Stimulated activated CD8-positive, alpha-beta memory T cell treated with anti-CD3 and anti-CD28 coated beads, Interleukin-12 subunit alpha, Interleukin-12 subunit beta, amount 100 ng/mL, for 24 hours (primary cell): ENCODE measurements at regions not wholly inside any gene's neighbourhood (a gene's known extent, or its start where the extent isn't known, plus 50 kb on each side); places are given as distances from the start of the nearest gene placed in this dataset.
"Not testable (repeated sequence)": the region's sequence is repeated elsewhere in the genome, so short reads cannot be mapped to it uniquely, and the experiment has no call there.

Experiments
- DNase-seq: peaks from one replicate; pipeline ENCODE4 v3.0.0-alpha.2; 2020; ENCODE audit errors: extremely low read depth

GRCh38 chr6:112511441-112511840, 164.3 kb downstream of the RFPL4B start:
- no peak for DNase-seq

DNA sequence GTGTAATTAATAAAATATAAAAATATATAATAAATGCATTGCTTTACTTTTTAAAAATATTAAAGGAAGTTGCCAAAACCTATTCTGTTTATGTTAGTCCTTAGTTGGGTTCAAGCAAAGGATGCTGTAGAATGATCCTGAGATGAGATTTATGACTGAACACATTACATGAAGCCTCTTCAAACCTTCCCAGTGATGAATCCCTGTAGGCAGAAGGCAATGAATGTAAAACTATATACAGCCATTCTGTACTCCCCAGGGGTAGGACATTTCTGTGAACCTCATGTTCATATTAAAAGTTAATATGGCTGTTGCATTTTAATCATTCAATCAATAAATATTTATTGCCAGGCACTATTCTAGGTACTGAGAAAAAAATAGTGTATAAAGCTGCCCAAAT, 166.0 kb downstream of the RFPL4B start:
- no peak for DNase-seq

GRCh38 chr6:112522587-112522986, 175.5 kb downstream of the RFPL4B start:
- no peak for DNase-seq

DNA sequence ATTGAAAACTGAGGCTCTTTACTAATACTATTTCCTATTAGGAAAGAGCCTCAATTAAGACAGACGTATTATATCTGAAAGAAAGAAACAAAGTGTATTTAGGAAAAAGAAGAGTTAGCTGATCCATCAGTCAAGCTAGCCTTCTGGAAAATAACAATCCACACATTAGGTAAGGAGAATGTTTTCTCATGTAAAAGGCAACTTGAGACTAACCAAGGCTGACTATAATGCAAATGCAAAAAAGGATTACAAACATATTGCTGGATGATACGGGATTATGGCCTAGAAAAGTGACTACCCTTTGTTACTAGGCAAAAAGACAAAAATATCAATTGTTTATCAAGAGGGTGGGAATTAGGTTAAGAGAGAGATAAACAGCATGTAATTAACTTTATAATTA, 176.9 kb downstream of the RFPL4B start:
- DNase-seq: no peak

DNA sequence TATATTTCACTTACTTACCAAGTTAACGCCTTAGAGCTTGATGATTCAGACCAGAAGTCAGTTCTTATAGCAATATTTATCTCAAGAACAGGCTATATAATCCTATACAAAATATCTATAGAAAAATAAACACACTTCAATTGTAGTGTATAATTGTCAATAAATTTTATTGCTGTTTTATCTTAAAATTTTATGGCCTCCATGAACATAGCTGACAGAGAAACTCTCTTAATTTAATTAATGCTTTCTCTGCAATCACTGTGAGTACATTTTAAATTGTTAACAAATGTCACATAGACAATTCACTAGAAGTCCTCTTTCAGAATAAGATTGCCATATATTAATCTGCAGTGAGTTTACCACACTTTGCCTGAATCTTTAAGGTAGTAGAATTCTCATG, 178.6 kb downstream of the RFPL4B start:
- DNase-seq: no peak

GRCh38 chr6:112526594-112526993, 179.5 kb downstream of the RFPL4B start:
- no peak for DNase-seq

GRCh38 chr6:112528306-112528705, 181.2 kb downstream of the RFPL4B start:
- not testable (repeated sequence) for DNase-seq

DNA sequence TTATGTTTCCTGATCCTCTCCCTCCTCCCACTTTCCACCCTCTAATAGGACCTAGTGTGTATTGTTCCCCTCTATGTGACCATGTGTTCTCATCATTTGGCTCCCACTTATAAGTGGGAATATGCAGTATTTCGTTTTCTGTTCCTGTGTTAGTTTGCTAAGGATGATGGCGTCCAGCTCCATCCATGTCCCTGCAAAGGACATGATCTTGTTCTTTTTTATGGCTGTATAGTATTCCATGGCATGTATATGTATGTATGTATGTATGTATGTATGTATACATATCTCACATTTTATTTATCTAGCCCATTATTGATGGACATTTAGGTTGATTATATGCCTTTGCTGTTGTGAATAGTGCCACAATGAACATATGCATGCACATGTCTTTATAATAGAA, 188.7 kb downstream of the RFPL4B start:
- DNase-seq: no peak

DNA sequence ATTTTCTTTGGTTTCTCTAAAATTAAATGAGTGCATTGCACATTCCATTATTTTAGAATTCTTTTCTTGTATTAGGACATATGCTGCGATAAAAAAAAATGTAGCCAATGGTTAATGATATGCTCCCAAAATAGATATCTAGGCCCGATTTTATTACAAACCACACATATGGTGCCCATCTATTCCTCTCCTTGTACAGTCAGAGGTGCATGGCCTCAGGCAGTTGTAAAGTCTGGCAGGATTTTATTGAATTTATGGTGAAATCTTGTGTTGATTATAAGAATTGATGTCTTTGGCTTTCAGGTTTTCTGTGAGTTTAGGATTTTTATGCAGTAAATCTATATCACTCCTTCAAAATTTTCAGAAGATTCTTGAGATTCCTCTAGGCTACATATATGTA, 192.2 kb downstream of the RFPL4B start:
- no peak for DNase-seq

DNA sequence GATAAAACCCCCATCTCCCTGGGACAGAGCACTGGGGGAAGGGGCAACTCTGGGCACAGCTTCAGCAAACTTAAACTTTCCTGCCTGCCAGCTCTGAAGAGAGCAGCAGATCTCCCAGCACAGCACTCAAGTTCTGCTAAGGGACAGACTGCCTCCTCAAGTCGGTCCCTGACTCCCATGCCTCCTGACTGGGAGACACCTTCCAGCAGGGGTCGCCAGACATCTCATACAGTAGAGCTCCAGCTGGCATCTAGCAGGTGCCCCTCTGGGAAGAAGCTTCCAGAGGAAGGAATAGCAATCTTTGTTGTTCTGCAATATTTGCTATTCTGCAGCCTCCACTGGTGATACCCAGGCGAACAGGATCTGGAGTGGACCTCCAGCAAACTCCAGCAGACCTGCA, 194.7 kb downstream of the RFPL4B start:
- DNase-seq: not testable (repeated sequence)

GRCh38 chr6:112547321-112548085, 200.4 kb downstream of the RFPL4B start:
- not testable (repeated sequence) for DNase-seq

- DNase-seq: no peak
Measured at GRCh38 chr6:112549749-112550148, 202.6 kb downstream of the RFPL4B start.

DNA sequence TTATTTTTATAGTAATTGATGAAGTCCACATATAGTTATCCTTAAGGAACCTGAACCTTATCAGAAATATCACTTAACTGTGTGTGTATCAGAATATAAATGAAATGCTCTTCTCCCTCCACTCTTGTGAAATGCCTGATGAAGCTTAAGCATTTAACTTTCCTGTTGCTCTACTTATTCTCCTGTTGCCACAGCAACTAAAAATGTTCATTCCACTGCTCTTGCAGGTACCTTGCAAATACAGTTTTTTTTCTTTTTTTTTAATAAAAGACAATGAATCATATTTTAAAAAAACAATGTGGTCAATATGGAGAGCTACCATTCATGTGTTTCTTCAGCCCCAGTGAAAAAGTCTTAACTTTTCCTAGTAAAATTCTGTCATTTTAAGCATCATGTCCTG, 210.3 kb downstream of the RFPL4B start:
- no peak for DNase-seq

- no peak for DNase-seq
Measured at GRCh38 chr6:112557961-112558360, 210.8 kb downstream of the RFPL4B start.

GRCh38 chr6:112560651-112561050, 213.5 kb downstream of the RFPL4B start:
- no peak for DNase-seq

DNA sequence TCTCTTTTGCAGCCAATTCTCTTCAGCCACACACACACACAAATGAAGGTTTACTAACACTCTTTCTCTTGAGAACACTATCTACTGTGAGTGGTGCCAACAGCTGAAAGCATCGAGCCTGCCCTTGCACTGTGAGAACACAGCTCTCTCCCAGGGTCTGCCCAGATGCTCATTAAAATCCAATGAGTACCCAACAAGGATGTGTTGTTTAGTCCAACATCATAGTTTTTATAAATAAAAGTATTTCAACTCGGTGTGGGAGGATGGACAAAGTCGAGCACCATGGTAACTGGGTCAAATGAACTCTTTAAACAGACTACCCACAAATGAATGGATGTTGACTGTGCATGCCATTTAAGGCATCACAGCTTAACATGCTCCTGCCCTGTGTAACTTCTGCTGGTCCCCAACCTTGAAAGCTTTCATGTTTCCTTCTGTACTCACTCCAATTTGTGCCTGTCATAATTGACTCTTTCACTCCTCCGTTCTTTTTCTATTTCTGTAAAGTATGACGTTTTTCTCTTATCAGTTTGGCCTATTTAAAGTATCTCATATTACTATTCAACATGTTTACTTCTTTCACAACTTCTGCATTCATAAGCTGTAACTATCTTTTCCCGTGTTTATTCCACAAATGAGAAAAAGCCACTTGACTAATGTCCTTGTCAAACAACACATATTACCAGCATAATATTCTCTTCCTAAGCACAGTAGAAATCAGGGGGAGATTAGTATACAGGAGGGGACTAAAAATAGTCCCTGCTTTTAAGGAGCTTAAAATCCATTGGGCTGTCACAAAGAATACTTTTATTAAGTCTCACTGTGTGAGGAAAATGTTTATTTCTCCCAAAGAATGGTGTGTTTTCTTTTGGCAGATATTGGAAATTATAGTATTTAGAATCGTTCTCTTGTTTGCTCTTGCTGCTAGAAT, 215.4 kb downstream of the RFPL4B start:
- no peak for DNase-seq

GRCh38 chr6:112563368-112563767, 216.2 kb downstream of the RFPL4B start:
- no peak for DNase-seq

GRCh38 chr6:112568066-112568465, 220.9 kb downstream of the RFPL4B start:
- DNase-seq: no peak

DNA sequence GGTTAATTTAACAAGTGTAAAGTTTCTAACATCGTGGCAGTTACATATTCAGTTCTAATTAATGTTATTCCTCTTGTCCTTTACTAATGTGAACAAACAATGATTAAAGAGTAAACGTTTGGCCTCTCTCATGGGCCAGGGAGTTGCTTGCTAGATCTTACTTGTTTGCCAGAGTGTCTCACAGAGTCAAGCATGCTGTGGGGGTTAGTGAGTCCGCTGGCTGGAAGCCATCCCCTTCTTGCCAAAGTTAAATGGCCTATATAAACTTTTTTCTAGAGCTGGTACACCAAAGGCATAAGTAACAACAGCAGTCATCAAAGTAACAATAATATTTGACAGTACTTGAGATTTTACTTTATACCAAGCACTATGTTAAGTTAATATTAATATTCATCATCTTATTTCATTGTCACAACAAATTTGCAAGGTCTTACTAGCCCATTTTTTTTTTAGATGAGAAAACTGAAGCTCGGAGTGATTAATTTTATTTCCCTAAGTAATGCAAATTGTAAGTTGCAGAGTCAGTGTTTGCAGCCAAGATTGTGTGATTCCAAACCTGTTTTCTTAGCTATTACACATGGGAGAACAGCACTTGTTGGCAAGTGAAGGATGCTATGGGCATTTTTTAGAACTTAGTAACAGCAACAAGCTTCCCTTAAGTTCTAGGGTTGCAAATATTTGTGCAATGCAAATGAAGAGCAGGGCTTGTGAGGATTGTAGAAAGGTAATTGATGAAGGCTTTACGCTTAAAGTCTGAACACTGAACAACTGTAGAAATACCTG, 224.5 kb downstream of the RFPL4B start:
- DNase-seq: no peak

GRCh38 chr6:112574190-112574589, 227.1 kb downstream of the RFPL4B start:
- no peak for DNase-seq

DNA sequence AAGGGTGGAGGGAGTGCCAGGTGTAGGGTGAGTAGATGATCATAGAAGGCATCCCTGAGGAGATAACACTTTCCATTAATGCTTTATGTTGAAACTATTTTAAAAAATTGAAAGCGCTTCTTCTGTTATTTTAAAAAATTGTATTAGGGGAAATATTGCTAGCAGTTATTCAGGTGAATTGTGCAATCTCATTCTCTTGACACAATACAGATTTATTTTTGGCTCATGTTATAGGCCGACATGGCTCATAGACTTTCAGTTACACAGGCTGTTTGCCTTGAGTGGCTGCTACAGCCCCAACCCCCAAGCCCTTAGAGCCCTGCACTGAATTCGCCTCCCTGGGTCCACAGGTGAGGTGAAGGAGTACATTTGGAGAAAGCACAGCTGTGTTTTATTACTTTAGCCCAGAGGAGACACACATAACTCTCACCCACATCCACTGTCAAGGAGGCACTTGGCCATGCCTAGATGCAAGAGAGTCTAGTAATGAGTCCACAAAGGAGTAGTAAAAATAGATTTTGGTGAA, 228.2 kb downstream of the RFPL4B start:
- no peak for DNase-seq

- DNase-seq: no peak
Measured at GRCh38 chr6:112576423-112576822, 229.3 kb downstream of the RFPL4B start.
